ENCODE measurements at regions not wholly inside any gene's neighbourhood (a gene's known extent, or its start where the extent isn't known, plus 50 kb on each side); places are given as distances from the start of the nearest gene placed in this dataset.

GRCh38 chr1:191969290-191969689, 189.0 kb upstream of the RGS18 start:
- no peak for TF ChIP-seq ZFX (IDR thresholded peaks at IDR 0.05; ENCODE audit: borderline replicate concordance)
- TF ChIP-seq, protein P1, sequence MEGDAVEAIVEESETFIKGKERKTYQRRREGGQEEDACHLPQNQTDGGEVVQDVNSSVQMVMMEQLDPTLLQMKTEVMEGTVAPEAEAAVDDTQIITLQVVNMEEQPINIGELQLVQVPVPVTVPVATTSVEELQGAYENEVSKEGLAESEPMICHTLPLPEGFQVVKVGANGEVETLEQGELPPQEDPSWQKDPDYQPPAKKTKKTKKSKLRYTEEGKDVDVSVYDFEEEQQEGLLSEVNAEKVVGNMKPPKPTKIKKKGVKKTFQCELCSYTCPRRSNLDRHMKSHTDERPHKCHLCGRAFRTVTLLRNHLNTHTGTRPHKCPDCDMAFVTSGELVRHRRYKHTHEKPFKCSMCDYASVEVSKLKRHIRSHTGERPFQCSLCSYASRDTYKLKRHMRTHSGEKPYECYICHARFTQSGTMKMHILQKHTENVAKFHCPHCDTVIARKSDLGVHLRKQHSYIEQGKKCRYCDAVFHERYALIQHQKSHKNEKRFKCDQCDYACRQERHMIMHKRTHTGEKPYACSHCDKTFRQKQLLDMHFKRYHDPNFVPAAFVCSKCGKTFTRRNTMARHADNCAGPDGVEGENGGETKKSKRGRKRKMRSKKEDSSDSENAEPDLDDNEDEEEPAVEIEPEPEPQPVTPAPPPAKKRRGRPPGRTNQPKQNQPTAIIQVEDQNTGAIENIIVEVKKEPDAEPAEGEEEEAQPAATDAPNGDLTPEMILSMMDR (IDR thresholded peaks at IDR 0.05) = no peak
- no peak overlapping the region for H3K27ac ChIP-seq

- H3K27ac ChIP-seq = no peak overlapping the region
- TF ChIP-seq, protein P1 (IDR thresholded peaks at IDR 0.05) = no peak
- no peak for TF ChIP-seq ZFX (IDR thresholded peaks at IDR 0.05; ENCODE audit: borderline replicate concordance)
Observed at GRCh38 chr1:191970116-191970515, 188.1 kb upstream of the RGS18 start.

DNA sequence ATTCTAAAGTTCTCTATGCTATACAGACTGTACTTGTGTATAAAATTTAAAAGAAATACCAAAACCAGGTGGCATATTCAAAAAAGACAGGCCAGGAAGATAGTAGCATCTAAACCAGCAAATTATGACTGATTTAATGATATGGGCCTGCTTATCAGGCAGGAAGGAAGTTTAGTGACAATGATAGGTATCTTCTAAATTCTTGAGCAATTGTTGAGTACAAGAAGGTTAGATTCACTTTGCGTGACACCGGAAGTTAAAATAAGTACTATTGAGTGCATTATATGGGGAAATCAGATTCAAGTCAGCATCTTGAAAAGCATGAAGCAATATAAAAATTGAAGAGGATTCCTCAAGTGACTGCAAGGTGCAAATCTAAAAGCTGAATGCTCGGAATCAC, 186.8 kb upstream of the RGS18 start:
- TF ChIP-seq ZFX (IDR thresholded peaks at IDR 0.05; ENCODE audit: borderline replicate concordance) = no peak
- TF ChIP-seq, protein P1 (IDR thresholded peaks at IDR 0.05) = no peak
- H3K27ac ChIP-seq = no peak overlapping the region

DNA sequence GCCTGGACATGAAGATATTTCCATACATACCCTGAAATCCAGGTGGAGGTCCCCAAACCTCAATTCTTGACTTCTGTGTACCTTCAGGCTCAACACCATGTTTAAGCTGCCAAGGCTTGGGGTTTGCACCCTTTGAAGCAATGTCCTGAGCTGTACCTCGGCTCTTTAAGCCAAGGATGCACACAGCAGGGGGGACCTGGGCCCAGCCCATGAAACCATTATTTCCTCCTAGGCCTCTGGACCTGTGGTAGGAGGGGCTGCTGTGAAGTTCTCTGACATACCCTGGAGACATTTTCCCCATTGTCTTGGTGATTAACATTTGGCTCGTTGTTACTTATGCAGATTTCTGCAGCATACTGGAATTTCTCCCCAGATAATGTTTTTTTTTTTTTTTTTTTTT, 184.3 kb upstream of the RGS18 start:
- no peak for TF ChIP-seq ZFX (IDR thresholded peaks at IDR 0.05; ENCODE audit: borderline replicate concordance)
- TF ChIP-seq, protein P1 (IDR thresholded peaks at IDR 0.05) = no peak
- H3K27ac ChIP-seq = no peak overlapping the region

DNA sequence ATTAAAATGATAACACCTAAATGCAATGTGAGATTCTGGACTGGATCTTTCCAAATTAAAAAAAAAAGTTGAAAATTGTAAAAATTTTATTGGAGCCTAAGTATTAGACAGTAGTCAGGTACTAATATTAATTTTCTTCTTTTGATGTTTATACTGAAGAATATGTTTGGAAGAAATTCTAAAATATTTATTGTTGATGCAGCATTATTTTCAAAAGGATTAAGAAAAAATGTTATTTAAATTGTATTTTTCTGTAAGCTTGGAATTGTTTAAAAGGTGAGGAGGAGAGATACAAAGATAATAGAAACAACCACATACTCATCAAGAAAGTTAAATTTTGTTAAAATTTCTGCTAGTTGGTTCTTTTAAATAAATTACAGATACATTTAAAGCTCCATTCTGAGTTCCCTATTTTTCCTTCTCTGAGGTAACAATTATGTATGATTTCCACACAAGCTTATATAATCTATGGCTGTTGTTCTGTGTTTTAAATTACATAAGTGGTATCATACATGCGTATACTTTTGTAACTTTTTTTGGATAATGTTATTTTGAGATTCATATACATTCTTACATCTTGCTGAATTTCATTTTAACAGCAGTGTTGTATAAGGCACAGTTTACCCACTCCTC, 180.3 kb upstream of the RGS18 start:
- H3K27ac ChIP-seq = no peak overlapping the region
- TF ChIP-seq ZFX (IDR thresholded peaks at IDR 0.05; ENCODE audit: borderline replicate concordance) = no peak
- TF ChIP-seq, protein P1 (IDR thresholded peaks at IDR 0.05) = no peak

DNA sequence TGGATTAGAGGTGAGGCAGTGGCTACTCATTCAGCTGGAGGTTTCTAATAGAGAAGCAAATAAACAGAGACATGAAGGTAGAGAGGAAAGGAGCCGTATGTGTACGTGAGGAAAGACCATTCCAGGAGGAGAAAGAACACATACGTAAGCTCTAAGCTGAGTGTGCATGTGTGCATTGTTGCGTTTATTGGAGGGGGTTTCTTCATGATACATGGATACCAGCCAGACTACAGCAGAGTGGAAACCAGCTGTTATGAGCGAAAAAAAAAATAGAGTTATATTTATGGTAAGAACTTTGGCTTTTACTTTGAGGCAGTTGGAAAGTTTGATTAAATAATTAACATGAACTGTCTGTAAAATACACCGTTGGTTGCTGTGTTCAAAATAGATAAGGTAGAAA, 173.4 kb upstream of the RGS18 start:
- H3K27ac ChIP-seq = no peak overlapping the region
- TF ChIP-seq ZFX (IDR thresholded peaks at IDR 0.05; ENCODE audit: borderline replicate concordance) = no peak
- TF ChIP-seq, protein P1 (IDR thresholded peaks at IDR 0.05) = no peak

- TF ChIP-seq, protein P1 (IDR thresholded peaks at IDR 0.05) = no peak
- no peak for TF ChIP-seq ZFX (IDR thresholded peaks at IDR 0.05; ENCODE audit: borderline replicate concordance)
- H3K27ac ChIP-seq = no peak overlapping the region
Observed at GRCh38 chr1:191992118-191992517, 166.1 kb upstream of the RGS18 start.

Data from 22Rv1 (cell line).